ENCODE measurements at regions not wholly inside any gene's neighbourhood (a gene's known extent, or its start where the extent isn't known, plus 50 kb on each side); places are given as distances from the start of the nearest gene placed in this dataset.
"Not testable (repeated sequence)": the region's sequence is repeated elsewhere in the genome, so short reads cannot be mapped to it uniquely, and the experiment has no call there.

- not testable (repeated sequence) for H3K4me1 ChIP-seq (ENCODE audit: control insufficient read depth in 2 of 2, insufficient read depth in 2 of 2, low read length in 2 of 2); H3K27ac ChIP-seq (ENCODE audit: low read depth in 1 of 2, low read length in 1 of 2); DNase-seq (ENCODE audit: low read depth in 6 of 9, low spot score in 9 of 9); H3K36me3 ChIP-seq (ENCODE audit: control insufficient read depth in 2 of 2, insufficient read depth in 2 of 2, low read length in 1 of 2); H3K9me3 ChIP-seq (ENCODE audit: control insufficient read depth in 2 of 2, insufficient read depth in 1 of 2, low read length in 1 of 2); H3K27me3 ChIP-seq (ENCODE audit: control insufficient read depth in 2 of 2, insufficient read depth in 1 of 2, low read length in 1 of 2); H3K4me3 ChIP-seq (ENCODE audit: low read length in 2 of 2)
- WGBS, result 93% methylated on average over 4 of the region's 4 CpGs
These were observed 595.9 kb upstream of the AADAT start for GRCh38 chr4:170685701-170686100.

- no peak for DNase-seq (ENCODE audit: low read depth in 6 of 9, low spot score in 9 of 9)
- 86% methylated on average over 5 of the region's 5 CpGs for WGBS
These were observed 593.0 kb upstream of the AADAT start for GRCh38 chr4:170682558-170683294.

GRCh38 chr4:170682087-170682486, 592.3 kb upstream of the AADAT start:
- not testable (repeated sequence) for H3K27ac ChIP-seq (ENCODE audit: low read depth in 1 of 2, low read length in 1 of 2); H3K4me3 ChIP-seq (ENCODE audit: low read length in 2 of 2); H3K4me1 ChIP-seq (ENCODE audit: control insufficient read depth in 2 of 2, insufficient read depth in 2 of 2, low read length in 2 of 2); H3K36me3 ChIP-seq (ENCODE audit: control insufficient read depth in 2 of 2, insufficient read depth in 2 of 2, low read length in 1 of 2); H3K27me3 ChIP-seq (ENCODE audit: control insufficient read depth in 2 of 2, insufficient read depth in 1 of 2, low read length in 1 of 2); DNase-seq (ENCODE audit: low read depth in 6 of 9, low spot score in 9 of 9); H3K9me3 ChIP-seq (ENCODE audit: control insufficient read depth in 2 of 2, insufficient read depth in 1 of 2, low read length in 1 of 2)
- WGBS, result 87% methylated on average over 5 of the region's 5 CpGs

More at GRCh38 chr4:170682558-170683294, 593.0 kb upstream of the AADAT start:
- Histone ChIP-seq H3K27me3 (ENCODE audit: control insufficient read depth in 2 of 2, insufficient read depth in 1 of 2, low read length in 1 of 2) (no peaks in the 10 kb centered on the region), H3K36me3 (ENCODE audit: control insufficient read depth in 2 of 2, insufficient read depth in 2 of 2, low read length in 1 of 2) (no peaks in the 10 kb centered on the region), H3K4me3 (ENCODE audit: low read length in 2 of 2) (no peak overlapping the region), H3K4me1 (ENCODE audit: control insufficient read depth in 2 of 2, insufficient read depth in 2 of 2, low read length in 2 of 2) (no peaks in the 10 kb centered on the region), H3K27ac (ENCODE audit: low read depth in 1 of 2, low read length in 1 of 2) (no peak overlapping the region), H3K9me3 (ENCODE audit: control insufficient read depth in 2 of 2, insufficient read depth in 1 of 2, low read length in 1 of 2) (no peaks in the 10 kb centered on the region)

GRCh38 chr4:170675568-170676262, 586.0 kb upstream of the AADAT start:
- H3K27ac ChIP-seq (ENCODE audit: low read depth in 1 of 2, low read length in 1 of 2), result no peak overlapping the region
- no peaks in the 10 kb centered on the region for H3K27me3 ChIP-seq (ENCODE audit: control insufficient read depth in 2 of 2, insufficient read depth in 1 of 2, low read length in 1 of 2)
- DNase-seq (ENCODE audit: low read depth in 6 of 9, low spot score in 9 of 9), result no peak
- H3K4me1 ChIP-seq (ENCODE audit: control insufficient read depth in 2 of 2, insufficient read depth in 2 of 2, low read length in 2 of 2), result no peaks in the 10 kb centered on the region
- H3K9me3 ChIP-seq (ENCODE audit: control insufficient read depth in 2 of 2, insufficient read depth in 1 of 2, low read length in 1 of 2), result no peaks in the 10 kb centered on the region
- H3K4me3 ChIP-seq (ENCODE audit: low read length in 2 of 2), result no peak overlapping the region
- WGBS, result 61% methylated on average over 2 of the region's 2 CpGs
- H3K36me3 ChIP-seq (ENCODE audit: control insufficient read depth in 2 of 2, insufficient read depth in 2 of 2, low read length in 1 of 2), result no peaks in the 10 kb centered on the region

DNA sequence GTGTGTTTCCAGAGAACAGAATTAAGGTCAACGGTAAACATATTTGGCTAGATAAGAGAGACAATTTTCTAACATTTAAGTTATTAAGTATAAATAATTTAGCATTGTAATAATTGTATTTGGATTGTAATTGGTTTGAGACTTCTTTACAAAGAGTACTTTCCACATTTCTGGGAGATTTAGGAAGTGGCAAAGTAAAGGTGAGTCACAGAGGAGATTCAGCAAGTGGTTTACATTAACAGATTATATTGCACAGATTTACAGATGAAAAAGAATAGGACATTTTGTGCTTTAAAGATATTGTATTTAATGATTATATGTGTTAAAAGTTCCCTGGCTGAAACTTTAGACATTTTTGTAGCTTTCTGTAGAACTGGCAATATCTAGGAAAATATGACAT, 584.4 kb upstream of the AADAT start:
- Histone ChIP-seq H3K9me3 (ENCODE audit: control insufficient read depth in 2 of 2, insufficient read depth in 1 of 2, low read length in 1 of 2) (no peaks in the 10 kb centered on the region), H3K27me3 (ENCODE audit: control insufficient read depth in 2 of 2, insufficient read depth in 1 of 2, low read length in 1 of 2) (no peaks in the 10 kb centered on the region), H3K36me3 (ENCODE audit: control insufficient read depth in 2 of 2, insufficient read depth in 2 of 2, low read length in 1 of 2) (no peaks in the 10 kb centered on the region), H3K27ac (ENCODE audit: low read depth in 1 of 2, low read length in 1 of 2) (no peak overlapping the region), H3K4me1 (ENCODE audit: control insufficient read depth in 2 of 2, insufficient read depth in 2 of 2, low read length in 2 of 2) (no peaks in the 10 kb centered on the region), H3K4me3 (ENCODE audit: low read length in 2 of 2) (no peak overlapping the region)
- DNase-seq (ENCODE audit: low read depth in 6 of 9, low spot score in 9 of 9), result no peak
- WGBS, result 99% methylated on average over 1 of the region's 1 CpG

GRCh38 chr4:170672381-170672965, 582.7 kb upstream of the AADAT start:
- H3K4me1 ChIP-seq (ENCODE audit: control insufficient read depth in 2 of 2, insufficient read depth in 2 of 2, low read length in 2 of 2), result no peaks in the 10 kb centered on the region
- no peak overlapping the region for H3K27ac ChIP-seq (ENCODE audit: low read depth in 1 of 2, low read length in 1 of 2)
- no peaks in the 10 kb centered on the region for H3K9me3 ChIP-seq (ENCODE audit: control insufficient read depth in 2 of 2, insufficient read depth in 1 of 2, low read length in 1 of 2)
- WGBS, result 11% methylated on average over 1 of the region's 1 CpG
- H3K36me3 ChIP-seq (ENCODE audit: control insufficient read depth in 2 of 2, insufficient read depth in 2 of 2, low read length in 1 of 2), result no peaks in the 10 kb centered on the region
- no peaks in the 10 kb centered on the region for H3K27me3 ChIP-seq (ENCODE audit: control insufficient read depth in 2 of 2, insufficient read depth in 1 of 2, low read length in 1 of 2)
- no peak for DNase-seq (ENCODE audit: low read depth in 6 of 9, low spot score in 9 of 9)
- H3K4me3 ChIP-seq (ENCODE audit: low read length in 2 of 2), result no peak overlapping the region

DNA sequence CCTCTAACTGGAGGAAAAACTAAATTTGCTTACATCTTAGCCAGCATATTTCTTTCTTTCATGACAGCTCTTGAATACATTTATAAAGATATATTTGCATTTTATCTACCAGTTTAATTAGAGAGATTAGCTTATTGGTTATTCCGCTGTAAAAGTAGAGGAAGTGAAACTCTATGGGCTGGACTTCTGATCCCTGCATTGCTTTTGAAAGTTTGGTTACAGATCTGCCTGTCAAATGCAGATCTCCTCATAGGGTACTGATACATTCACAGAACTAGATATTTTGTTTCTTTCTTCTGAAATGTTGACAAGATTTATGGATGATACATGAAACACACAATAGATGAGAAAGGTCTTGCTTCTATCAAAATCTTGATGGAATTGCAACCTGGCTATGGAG, 581.4 kb upstream of the AADAT start:
- H3K9me3 ChIP-seq (ENCODE audit: control insufficient read depth in 2 of 2, insufficient read depth in 1 of 2, low read length in 1 of 2), result no peaks in the 10 kb centered on the region
- H3K4me3 ChIP-seq (ENCODE audit: low read length in 2 of 2), result no peak overlapping the region
- H3K27me3 ChIP-seq (ENCODE audit: control insufficient read depth in 2 of 2, insufficient read depth in 1 of 2, low read length in 1 of 2), result no peaks in the 10 kb centered on the region
- WGBS, result 59% methylated on average over 1 of the region's 1 CpG
- no peaks in the 10 kb centered on the region for H3K36me3 ChIP-seq (ENCODE audit: control insufficient read depth in 2 of 2, insufficient read depth in 2 of 2, low read length in 1 of 2)
- no peaks in the 10 kb centered on the region for H3K4me1 ChIP-seq (ENCODE audit: control insufficient read depth in 2 of 2, insufficient read depth in 2 of 2, low read length in 2 of 2)
- no peak for DNase-seq (ENCODE audit: low read depth in 6 of 9, low spot score in 9 of 9)
- H3K27ac ChIP-seq (ENCODE audit: low read depth in 1 of 2, low read length in 1 of 2), result no peak overlapping the region

- WGBS, result 94% methylated on average over 4 of the region's 4 CpGs
- no peaks in the 10 kb centered on the region for H3K27me3 ChIP-seq (ENCODE audit: control insufficient read depth in 2 of 2, insufficient read depth in 1 of 2, low read length in 1 of 2)
These were observed 578.1 kb upstream of the AADAT start for GRCh38 chr4:170667814-170668213.

DNA sequence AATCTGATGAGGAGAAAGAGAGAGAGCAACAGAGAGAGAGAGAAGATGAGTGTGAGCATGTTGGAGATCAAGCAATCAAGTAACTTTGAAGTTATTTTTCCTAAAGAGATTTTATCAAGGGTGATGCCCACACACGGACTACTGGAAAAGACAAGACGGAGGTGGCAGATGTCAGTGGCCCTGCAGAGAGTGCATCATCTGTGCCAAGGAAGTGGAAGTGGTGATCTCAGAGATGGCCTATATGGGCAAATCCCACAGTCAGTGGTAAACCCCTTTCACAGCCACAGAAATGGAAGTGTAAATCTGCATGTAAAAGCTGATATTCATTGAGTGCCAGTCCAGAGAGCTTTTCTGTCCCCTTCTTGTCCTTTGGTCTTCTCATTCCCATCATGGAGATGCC, 577.2 kb upstream of the AADAT start:
- H3K9me3 ChIP-seq (ENCODE audit: control insufficient read depth in 2 of 2, insufficient read depth in 1 of 2, low read length in 1 of 2), result no peaks in the 10 kb centered on the region
- H3K4me3 ChIP-seq (ENCODE audit: low read length in 2 of 2), result no peak overlapping the region
- no peaks in the 10 kb centered on the region for H3K27me3 ChIP-seq (ENCODE audit: control insufficient read depth in 2 of 2, insufficient read depth in 1 of 2, low read length in 1 of 2)
- H3K4me1 ChIP-seq (ENCODE audit: control insufficient read depth in 2 of 2, insufficient read depth in 2 of 2, low read length in 2 of 2), result no peaks in the 10 kb centered on the region
- H3K27ac ChIP-seq (ENCODE audit: low read depth in 1 of 2, low read length in 1 of 2), result no peak overlapping the region
- H3K36me3 ChIP-seq (ENCODE audit: control insufficient read depth in 2 of 2, insufficient read depth in 2 of 2, low read length in 1 of 2), result no peaks in the 10 kb centered on the region
- no peak for DNase-seq (ENCODE audit: low read depth in 6 of 9, low spot score in 9 of 9)
- 90% methylated on average over 2 of the region's 2 CpGs for WGBS

More at GRCh38 chr4:170667814-170668213, 578.1 kb upstream of the AADAT start:
- Histone ChIP-seq H3K9me3 (ENCODE audit: control insufficient read depth in 2 of 2, insufficient read depth in 1 of 2, low read length in 1 of 2) (no peaks in the 10 kb centered on the region), H3K27ac (ENCODE audit: low read depth in 1 of 2, low read length in 1 of 2) (no peak overlapping the region), H3K4me1 (ENCODE audit: control insufficient read depth in 2 of 2, insufficient read depth in 2 of 2, low read length in 2 of 2) (no peaks in the 10 kb centered on the region), H3K4me3 (ENCODE audit: low read length in 2 of 2) (no peak overlapping the region), H3K36me3 (ENCODE audit: control insufficient read depth in 2 of 2, insufficient read depth in 2 of 2, low read length in 1 of 2) (no peaks in the 10 kb centered on the region)
- no peak for DNase-seq (ENCODE audit: low read depth in 6 of 9, low spot score in 9 of 9)

Data from thymus (tissue), 11 donors.